VCaP (cell line): ENCODE measurements at regions not wholly inside any gene's neighbourhood (a gene's known extent, or its start where the extent isn't known, plus 50 kb on each side); places are given as distances from the start of the nearest gene placed in this dataset.

ENCODE experiments used
- H3K27ac ChIP-seq: fragments of 450-650 bp; 2 replicates; pipeline ENCODE4 v1.5.1; 2017
- TF ChIP-seq, protein P1 (sequence below): fragments of 450-650 bp; conservative IDR thresholded peaks from 2 replicates; pipeline ENCODE4 v1.5.1; 2017; ENCODE audit warnings: mild to moderate bottlenecking, moderate library complexity

DNA sequence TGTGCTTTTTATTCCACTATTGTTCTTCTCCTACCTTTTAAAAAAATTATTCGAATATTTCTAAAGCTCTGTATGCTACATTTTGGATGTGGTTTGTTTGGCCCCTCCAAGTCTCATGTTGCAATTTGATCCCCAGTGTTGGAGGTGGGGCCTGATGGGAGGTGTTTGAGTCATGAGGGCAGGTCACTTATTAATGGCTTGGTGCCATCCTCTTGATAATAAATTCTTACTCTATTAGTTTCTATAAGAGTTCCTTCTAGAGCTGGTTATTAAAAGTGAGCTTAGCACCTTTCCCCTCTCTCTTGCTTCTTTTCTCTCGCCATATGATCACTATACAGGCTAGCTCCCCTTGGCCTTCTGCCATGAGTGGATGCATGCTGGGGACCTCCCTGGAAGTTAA lies 445.6 kb upstream of the PDE3A start:
- no peak overlapping the region for H3K27ac ChIP-seq
- TF ChIP-seq, protein P1, sequence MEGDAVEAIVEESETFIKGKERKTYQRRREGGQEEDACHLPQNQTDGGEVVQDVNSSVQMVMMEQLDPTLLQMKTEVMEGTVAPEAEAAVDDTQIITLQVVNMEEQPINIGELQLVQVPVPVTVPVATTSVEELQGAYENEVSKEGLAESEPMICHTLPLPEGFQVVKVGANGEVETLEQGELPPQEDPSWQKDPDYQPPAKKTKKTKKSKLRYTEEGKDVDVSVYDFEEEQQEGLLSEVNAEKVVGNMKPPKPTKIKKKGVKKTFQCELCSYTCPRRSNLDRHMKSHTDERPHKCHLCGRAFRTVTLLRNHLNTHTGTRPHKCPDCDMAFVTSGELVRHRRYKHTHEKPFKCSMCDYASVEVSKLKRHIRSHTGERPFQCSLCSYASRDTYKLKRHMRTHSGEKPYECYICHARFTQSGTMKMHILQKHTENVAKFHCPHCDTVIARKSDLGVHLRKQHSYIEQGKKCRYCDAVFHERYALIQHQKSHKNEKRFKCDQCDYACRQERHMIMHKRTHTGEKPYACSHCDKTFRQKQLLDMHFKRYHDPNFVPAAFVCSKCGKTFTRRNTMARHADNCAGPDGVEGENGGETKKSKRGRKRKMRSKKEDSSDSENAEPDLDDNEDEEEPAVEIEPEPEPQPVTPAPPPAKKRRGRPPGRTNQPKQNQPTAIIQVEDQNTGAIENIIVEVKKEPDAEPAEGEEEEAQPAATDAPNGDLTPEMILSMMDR: no peak

DNA sequence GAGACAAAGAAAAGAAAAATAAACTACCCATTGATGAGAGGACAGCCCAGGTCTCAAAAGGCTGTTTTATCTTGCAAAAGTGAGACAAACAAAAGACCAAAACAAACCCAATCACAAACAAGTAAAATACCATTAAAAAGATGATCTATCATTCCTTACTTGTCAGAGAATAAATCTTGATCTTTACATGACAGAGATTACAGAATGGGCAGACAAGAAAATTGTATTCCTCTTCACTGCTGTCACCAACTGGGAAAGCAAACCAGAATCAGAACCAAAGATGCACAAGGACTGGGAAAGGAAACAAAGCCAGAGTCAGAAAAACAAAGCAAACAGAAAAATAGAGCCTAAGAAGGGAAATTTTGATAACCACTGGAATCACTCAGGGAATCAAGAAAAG lies 444.0 kb upstream of the PDE3A start:
- no peak overlapping the region for H3K27ac ChIP-seq
- TF ChIP-seq, protein P1: no peak

DNA sequence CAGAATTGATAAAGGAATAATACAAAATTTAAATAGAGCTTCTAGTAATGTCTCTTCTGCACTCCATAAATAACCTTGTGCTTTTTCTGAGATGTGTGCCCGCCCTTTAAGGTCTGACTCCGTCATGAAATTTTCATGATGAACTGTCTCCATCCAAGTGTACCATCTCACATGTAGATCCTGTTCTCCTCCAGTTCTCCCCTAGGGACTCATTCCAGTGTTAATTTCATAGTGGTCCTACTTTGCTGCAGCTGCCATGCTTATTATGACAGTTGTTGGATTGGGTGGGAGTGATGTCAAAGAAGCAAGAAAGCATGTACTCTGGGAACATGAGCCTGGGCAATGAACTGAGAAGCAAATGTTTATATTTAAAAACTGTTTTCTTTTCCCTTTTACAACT lies 442.5 kb upstream of the PDE3A start:
- TF ChIP-seq, protein P1: no peak
- H3K27ac ChIP-seq: no peak overlapping the region

DNA sequence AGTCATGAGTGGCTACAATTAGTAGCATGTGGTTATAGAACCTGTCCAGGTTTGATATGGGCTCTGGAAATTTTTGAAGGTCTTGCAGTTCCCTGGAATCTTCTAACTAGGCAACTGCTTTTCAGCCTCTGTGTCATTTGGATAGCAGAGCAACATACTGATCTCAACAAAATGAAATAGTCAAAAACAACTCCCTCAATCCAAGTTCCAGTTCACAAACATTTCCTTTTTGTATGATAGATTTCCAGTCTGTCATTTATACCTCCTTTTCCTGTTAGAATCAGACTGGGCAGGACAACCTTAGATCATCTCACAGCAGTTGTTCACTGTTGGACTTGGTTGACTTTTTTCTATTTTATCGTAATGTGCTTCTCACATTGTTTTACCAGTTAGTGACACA lies 442.1 kb upstream of the PDE3A start:
- TF ChIP-seq, protein P1: no peak
- no peak overlapping the region for H3K27ac ChIP-seq

DNA sequence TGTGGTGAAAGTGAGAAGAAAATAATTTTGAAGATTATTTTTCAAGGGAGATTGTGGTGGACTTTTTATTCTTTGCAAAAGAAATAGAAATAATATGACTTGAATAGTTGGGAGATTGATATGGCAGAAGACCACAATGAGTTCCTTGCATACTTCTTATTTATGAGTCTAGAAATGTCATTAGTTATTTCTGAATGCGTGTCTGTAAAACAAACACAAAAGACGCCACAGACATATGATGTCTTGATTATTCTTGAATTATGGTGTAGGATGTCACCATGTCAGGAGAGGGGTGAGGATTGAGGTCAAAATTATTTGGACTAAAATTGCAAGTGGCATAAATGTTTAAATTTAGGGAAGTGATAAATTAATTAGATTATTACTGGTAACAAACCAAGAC lies 440.7 kb upstream of the PDE3A start:
- TF ChIP-seq, protein P1: no peak
- H3K27ac ChIP-seq: no peak overlapping the region

DNA sequence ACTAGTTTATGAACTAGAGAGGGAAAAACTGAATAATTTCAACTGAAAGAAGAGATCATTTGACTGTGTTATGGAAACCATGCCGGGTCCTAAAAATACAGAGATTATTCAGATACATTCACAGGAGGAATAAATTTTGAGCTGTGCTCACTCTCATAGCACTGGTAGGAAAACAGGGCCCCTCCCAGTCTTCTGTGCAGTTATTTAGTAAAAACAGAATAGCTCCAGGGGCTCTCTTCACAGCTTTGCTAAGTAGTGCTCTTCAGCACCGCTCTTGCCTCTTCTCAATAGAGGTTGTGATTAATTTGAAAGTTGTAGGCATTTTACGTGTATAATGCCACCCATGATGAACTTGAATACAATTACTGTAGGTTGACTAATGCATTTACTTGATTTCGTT lies 435.9 kb upstream of the PDE3A start:
- H3K27ac ChIP-seq: no peak overlapping the region
- TF ChIP-seq, protein P1: no peak

DNA sequence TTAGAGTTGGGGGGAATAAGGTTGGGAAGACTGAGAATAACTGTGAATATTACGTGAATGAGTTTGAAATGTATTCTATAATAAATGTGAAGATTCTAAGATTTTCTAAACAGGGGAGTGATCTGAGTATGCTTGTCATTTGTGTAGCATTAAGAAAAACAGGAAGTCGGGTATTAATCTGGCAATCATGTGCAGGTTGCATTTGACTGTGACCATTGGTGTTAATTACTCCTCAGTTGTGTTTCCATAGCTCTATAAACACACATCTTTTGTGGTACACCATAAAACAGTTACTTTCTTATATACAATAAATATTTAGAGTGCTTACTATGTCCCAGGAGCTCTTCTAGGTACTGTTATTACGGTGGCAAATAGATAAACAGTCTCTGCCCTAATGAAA lies 434.4 kb upstream of the PDE3A start:
- TF ChIP-seq, protein P1: no peak
- H3K27ac ChIP-seq: no peak overlapping the region

DNA sequence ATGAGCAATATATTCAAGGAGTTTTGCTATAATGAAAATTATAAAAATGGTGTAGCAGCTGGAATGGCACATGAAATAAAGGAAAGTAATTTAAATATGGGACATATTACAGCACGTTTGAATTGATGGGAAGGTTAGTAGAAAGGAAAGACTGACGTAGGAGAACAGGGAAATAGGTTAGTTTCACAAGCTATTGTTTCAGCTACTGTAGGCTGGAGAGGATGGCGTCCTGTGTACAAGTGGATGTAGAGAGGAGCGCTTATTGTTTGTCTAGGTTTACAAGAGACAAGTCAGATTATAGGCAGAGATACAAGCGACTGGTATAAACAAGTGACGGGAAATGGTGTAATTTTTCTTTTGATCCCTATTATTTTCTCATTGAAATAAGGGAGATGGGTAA lies 431.2 kb upstream of the PDE3A start:
- peak overlapping the region; percentile 47 for H3K27ac ChIP-seq
- TF ChIP-seq, protein P1: no peak
